OCI-LY1 (cell line): ENCODE measurements at regions not wholly inside any gene's neighbourhood (a gene's known extent, or its start where the extent isn't known, plus 50 kb on each side); places are given as distances from the start of the nearest gene placed in this dataset.

Experiments used
- H2AFZ ChIP-seq: fragments of 200-600 bp; sonication (generic), shearing (Covaris generic); 2 replicates; pipeline ENCODE4 v1.6.0; 2014; ENCODE audit warnings: antibody characterized with exemption, mild to moderate bottlenecking, low read length
- H3F3A ChIP-seq: fragments of 200-600 bp; sonication (generic), shearing (Covaris generic); 2 replicates; pipeline ENCODE4 v1.6.0; 2014; ENCODE audit warnings: mild to moderate bottlenecking, antibody characterized with exemption, low read length, moderate library complexity; ENCODE audit not compliant: insufficient read depth
- H3K27ac ChIP-seq: fragments of 200-600 bp; sonication (generic); 2 replicates; pipeline ENCODE4 v1.5.1; 2014; ENCODE audit warnings: low read length, mixed run types, mild to moderate bottlenecking, low read depth; ENCODE audit not compliant: poor library complexity, severe bottlenecking
- H3K27me3 ChIP-seq: fragments of 200-600 bp; sonication (generic); 2 replicates; pipeline ENCODE4 v1.6.0; 2014; ENCODE audit warnings: antibody characterized with exemption, mild to moderate bottlenecking, low read length, moderate library complexity; ENCODE audit not compliant: insufficient read depth
- H3K36me3 ChIP-seq: fragments of 200-600 bp; sonication (generic); 2 replicates; pipeline ENCODE4 v1.6.1; 2014; ENCODE audit warnings: mild to moderate bottlenecking, antibody characterized with exemption, low read length, moderate library complexity, mixed read lengths; ENCODE audit not compliant: insufficient read depth
- H3K4me1 ChIP-seq: fragments of 200-600 bp; sonication (generic); 2 replicates; pipeline ENCODE4 v1.5.1; 2014; ENCODE audit warnings: mild to moderate bottlenecking, low read length, moderate library complexity; ENCODE audit not compliant: insufficient read depth, severe bottlenecking
- H3K4me2 ChIP-seq: fragments of 200-600 bp; sonication (generic), shearing (Covaris generic); 2 replicates; pipeline ENCODE4 v1.6.1; 2014; ENCODE audit warnings: low read length
- H3K4me3 ChIP-seq: fragments of 200-600 bp; sonication (generic); 2 replicates; pipeline ENCODE4 v1.5.1; 2014; ENCODE audit warnings: low read length, low read depth, mild to moderate bottlenecking, mixed read lengths; ENCODE audit not compliant: poor library complexity, severe bottlenecking
- H3K79me2 ChIP-seq: fragments of 200-600 bp; shearing (Covaris generic); 2 replicates; pipeline ENCODE4 v1.6.1; 2016; ENCODE audit warnings: mixed run types, low read length, mixed read lengths; ENCODE audit not compliant: insufficient read depth
- H3K9ac ChIP-seq: fragments of 200-600 bp; sonication (generic), shearing (Covaris generic); 2 replicates; pipeline ENCODE4 v1.6.1; 2014; ENCODE audit warnings: mild to moderate bottlenecking, low read length, mixed read lengths
- H3K9me2 ChIP-seq: fragments of 200-600 bp; sonication (generic), shearing (Covaris generic); 2 replicates; pipeline ENCODE4 v1.6.1; 2014; ENCODE audit warnings: low read depth, mild to moderate bottlenecking, low read length, mixed read lengths
- H3K9me3 ChIP-seq: fragments of 200-600 bp; shearing (Covaris generic); 2 replicates; pipeline ENCODE4 v1.6.1; 2014; ENCODE audit warnings: low read length, mixed read lengths
- H4K20me1 ChIP-seq: fragments of 200-600 bp; sonication (generic), shearing (Covaris generic); 2 replicates; pipeline ENCODE4 v1.6.0; 2016; ENCODE audit warnings: mild to moderate bottlenecking, low read length; ENCODE audit not compliant: insufficient read depth
- EZH2 ChIP-seq: fragments of 200-600 bp; sonication (generic), shearing (Covaris generic); IDR thresholded peaks from 2 replicates; pipeline ENCODE4 v1.8.0; 2017; ENCODE audit warnings: borderline replicate concordance, mixed run types, mild to moderate bottlenecking, antibody characterized with exemption, low read length, moderate library complexity, mixed read lengths
- TF ChIP-seq, protein P1 (sequence below): fragments of 200-600 bp; sonication (generic), shearing (Covaris generic); IDR thresholded peaks from 2 replicates; pipeline ENCODE4 v1.5.1; 2017; ENCODE audit warnings: mild to moderate bottlenecking, antibody characterized with exemption, low read length, moderate library complexity, mixed read lengths

DNA sequence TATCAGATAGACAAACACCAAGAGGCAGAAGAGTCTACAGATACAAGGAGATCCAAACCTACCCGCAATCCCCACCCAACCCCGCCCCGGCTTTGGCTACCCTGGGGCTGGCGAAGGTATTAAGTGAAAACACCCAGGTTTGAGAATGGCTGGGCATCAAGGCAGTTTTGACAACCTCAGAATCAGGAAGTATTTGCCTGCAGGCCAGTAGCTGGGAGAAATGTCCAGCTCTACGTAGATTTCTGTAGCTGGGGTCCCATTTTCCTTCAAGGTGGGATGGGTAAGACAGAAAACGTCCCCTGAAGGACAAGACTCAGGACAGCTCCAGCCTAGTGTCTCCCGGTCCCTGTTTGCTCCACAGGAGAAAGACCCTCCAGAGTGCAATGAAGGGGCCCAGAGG is 101.8 kb upstream of the ERG start:
- no peaks in the 10 kb centered on the region for H3F3A ChIP-seq
- no peaks in the 10 kb centered on the region for H3K4me1 ChIP-seq
- H4K20me1 ChIP-seq, result no peaks in the 10 kb centered on the region
- no peak overlapping the region for H3K4me3 ChIP-seq
- no peaks in the 10 kb centered on the region for H3K79me2 ChIP-seq
- H3K9me2 ChIP-seq, result no peaks in the 10 kb centered on the region
- no peak overlapping the region for H3K4me2 ChIP-seq
- H3K27me3 ChIP-seq, result no peaks in the 10 kb centered on the region
- no peaks in the 10 kb centered on the region for H3K9me3 ChIP-seq
- TF ChIP-seq EZH2, result no peak
- TF ChIP-seq, protein P1, sequence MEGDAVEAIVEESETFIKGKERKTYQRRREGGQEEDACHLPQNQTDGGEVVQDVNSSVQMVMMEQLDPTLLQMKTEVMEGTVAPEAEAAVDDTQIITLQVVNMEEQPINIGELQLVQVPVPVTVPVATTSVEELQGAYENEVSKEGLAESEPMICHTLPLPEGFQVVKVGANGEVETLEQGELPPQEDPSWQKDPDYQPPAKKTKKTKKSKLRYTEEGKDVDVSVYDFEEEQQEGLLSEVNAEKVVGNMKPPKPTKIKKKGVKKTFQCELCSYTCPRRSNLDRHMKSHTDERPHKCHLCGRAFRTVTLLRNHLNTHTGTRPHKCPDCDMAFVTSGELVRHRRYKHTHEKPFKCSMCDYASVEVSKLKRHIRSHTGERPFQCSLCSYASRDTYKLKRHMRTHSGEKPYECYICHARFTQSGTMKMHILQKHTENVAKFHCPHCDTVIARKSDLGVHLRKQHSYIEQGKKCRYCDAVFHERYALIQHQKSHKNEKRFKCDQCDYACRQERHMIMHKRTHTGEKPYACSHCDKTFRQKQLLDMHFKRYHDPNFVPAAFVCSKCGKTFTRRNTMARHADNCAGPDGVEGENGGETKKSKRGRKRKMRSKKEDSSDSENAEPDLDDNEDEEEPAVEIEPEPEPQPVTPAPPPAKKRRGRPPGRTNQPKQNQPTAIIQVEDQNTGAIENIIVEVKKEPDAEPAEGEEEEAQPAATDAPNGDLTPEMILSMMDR, result no peak
- H2AFZ ChIP-seq, result no peak overlapping the region
- H3K36me3 ChIP-seq, result no peaks in the 10 kb centered on the region
- H3K9ac ChIP-seq, result no peak overlapping the region
- no peak overlapping the region for H3K27ac ChIP-seq

DNA sequence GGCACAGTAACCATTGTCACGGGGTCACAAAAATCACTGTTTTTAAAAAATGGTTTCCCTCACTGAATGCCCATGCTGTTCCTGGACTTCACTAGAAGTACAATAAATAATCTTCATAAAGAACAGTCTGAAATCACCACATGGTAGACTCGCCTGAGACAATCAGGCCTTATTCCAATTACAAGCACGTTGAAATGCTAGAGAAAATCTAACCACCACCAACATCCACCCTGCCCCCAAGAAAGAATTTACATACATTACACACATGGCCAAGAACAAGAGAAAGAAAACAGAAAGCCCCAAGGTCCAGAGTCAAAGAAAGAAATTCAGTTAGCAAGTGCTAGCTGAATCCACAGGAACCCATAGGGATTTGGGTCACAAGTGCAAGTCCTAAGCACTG is 107.0 kb upstream of the ERG start:
- no peak overlapping the region for H3K27ac ChIP-seq
- no peak overlapping the region for H3K4me2 ChIP-seq
- H3K4me3 ChIP-seq, result no peak overlapping the region
- no peaks in the 10 kb centered on the region for H3K27me3 ChIP-seq
- no peak overlapping the region for H2AFZ ChIP-seq
- no peak overlapping the region for H3K9ac ChIP-seq
- TF ChIP-seq, protein P1, result no peak
- TF ChIP-seq EZH2, result no peak
- no peaks in the 10 kb centered on the region for H3K79me2 ChIP-seq
- H3K4me1 ChIP-seq, result no peaks in the 10 kb centered on the region
- H3K36me3 ChIP-seq, result no peaks in the 10 kb centered on the region
- H4K20me1 ChIP-seq, result no peaks in the 10 kb centered on the region
- no peaks in the 10 kb centered on the region for H3F3A ChIP-seq
- no peaks in the 10 kb centered on the region for H3K9me3 ChIP-seq
- H3K9me2 ChIP-seq, result no peaks in the 10 kb centered on the region

DNA sequence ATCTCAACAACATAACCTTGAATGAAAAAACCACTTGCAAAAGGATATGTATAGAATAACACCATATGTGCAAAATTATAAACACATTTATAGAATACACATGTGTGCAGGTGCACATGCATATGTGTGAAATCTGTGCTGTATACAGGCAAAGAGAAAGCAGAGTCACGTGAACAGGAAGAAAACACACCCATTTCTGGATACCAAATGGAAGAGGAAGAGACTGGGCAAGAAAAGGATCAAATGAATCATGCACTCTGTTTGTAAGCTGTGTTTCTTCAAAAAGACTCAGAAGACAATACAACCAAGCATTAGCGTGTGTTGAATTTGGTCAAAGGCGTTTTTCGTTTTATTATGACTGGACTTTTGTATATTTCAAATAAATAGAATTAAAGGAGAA is 111.3 kb upstream of the ERG start:
- Histone ChIP-seq H3K9me3 (no peaks in the 10 kb centered on the region), H2AFZ (no peak overlapping the region), H3K9me2 (no peaks in the 10 kb centered on the region), H3K79me2 (no peaks in the 10 kb centered on the region), H3K27me3 (no peaks in the 10 kb centered on the region), H3K36me3 (no peaks in the 10 kb centered on the region), H3K4me1 (no peaks in the 10 kb centered on the region), H3K4me3 (no peak overlapping the region), H4K20me1 (no peaks in the 10 kb centered on the region), H3K9ac (no peak overlapping the region), H3K27ac (no peak overlapping the region), H3K4me2 (no peak overlapping the region), H3F3A (no peaks in the 10 kb centered on the region)
- no peak for TF ChIP-seq EZH2
- TF ChIP-seq, protein P1, result no peak
